Right atrium auricular region (tissue), 2 donors: ENCODE measurements at regions not wholly inside any gene's neighbourhood (a gene's known extent, or its start where the extent isn't known, plus 50 kb on each side); places are given as distances from the start of the nearest gene placed in this dataset.
"Not testable (repeated sequence)": the region's sequence is repeated elsewhere in the genome, so short reads cannot be mapped to it uniquely, and the experiment has no call there.

Experiments
- DNase-seq: peaks from one replicate; pipeline ENCODE4 v3.0.0-alpha.2; 2019; ENCODE audit warnings: low spot score
- H3K27ac ChIP-seq, 2 donors: fragments of 200-600 bp; sonication (generic); 1 replicate in 1 of 2; 2 replicates in 1 of 2; pipeline ENCODE4 v1.5.1; 2016 to 2019
- H3K27me3 ChIP-seq, 2 donors: fragments of 200-600 bp; sonication (generic); one replicate each; pipeline versions ENCODE4 v1.5.1 to v1.6.0; 2017 to 2019
- H3K36me3 ChIP-seq: fragments of 200-600 bp; sonication (generic); one replicate; pipeline ENCODE4 v1.5.1; 2016
- H3K4me1 ChIP-seq, 2 donors: fragments of 200-600 bp; sonication (generic); one replicate each; pipeline versions ENCODE4 v1.5.1 to v1.6.0; 2017 to 2019
- H3K4me3 ChIP-seq, 2 donors: fragments of 200-600 bp; sonication (generic); 1 replicate in 1 of 2; 2 replicates in 1 of 2; pipeline ENCODE4 v1.5.1; 2017 to 2019; ENCODE audit warnings: mild to moderate bottlenecking in 1 of 2, moderate library complexity in 1 of 2
- H3K9me3 ChIP-seq, 2 donors: fragments of 200-600 bp; sonication (generic); one replicate each; pipeline ENCODE4 v1.5.1; 2019
- TF ChIP-seq, protein P1 (sequence below), 2 donors: fragments of 200-600 bp; sonication (generic); IDR thresholded peaks; one replicate each; pipeline ENCODE4 v1.5.1; 2019; ENCODE audit warnings: antibody characterized with exemption in 2 of 2

- Histone ChIP-seq H3K4me3 (no peak overlapping the region), H3K27me3 (no peaks in the 10 kb centered on the region), H3K27ac (peak overlapping the region in 1 of 2 donors; percentile 9), H3K36me3 (no peaks in the 10 kb centered on the region), H3K4me1 (peaks cover 0 to 11% of the 10 kb centered on the region in 2 donors), H3K9me3 (no peaks in the 10 kb centered on the region)
- no peak for DNase-seq
- TF ChIP-seq, protein P1, sequence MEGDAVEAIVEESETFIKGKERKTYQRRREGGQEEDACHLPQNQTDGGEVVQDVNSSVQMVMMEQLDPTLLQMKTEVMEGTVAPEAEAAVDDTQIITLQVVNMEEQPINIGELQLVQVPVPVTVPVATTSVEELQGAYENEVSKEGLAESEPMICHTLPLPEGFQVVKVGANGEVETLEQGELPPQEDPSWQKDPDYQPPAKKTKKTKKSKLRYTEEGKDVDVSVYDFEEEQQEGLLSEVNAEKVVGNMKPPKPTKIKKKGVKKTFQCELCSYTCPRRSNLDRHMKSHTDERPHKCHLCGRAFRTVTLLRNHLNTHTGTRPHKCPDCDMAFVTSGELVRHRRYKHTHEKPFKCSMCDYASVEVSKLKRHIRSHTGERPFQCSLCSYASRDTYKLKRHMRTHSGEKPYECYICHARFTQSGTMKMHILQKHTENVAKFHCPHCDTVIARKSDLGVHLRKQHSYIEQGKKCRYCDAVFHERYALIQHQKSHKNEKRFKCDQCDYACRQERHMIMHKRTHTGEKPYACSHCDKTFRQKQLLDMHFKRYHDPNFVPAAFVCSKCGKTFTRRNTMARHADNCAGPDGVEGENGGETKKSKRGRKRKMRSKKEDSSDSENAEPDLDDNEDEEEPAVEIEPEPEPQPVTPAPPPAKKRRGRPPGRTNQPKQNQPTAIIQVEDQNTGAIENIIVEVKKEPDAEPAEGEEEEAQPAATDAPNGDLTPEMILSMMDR (IDR thresholded peaks at IDR 0.05) = no peak
Observed at GRCh38 chr10:94111367-94111766, 117.6 kb downstream of the PLCE1 start.

- no peak overlapping the region for H3K27ac ChIP-seq
- H3K27me3 ChIP-seq = no peaks in the 10 kb centered on the region
- TF ChIP-seq, protein P1 (IDR thresholded peaks at IDR 0.05) = no peak
- H3K9me3 ChIP-seq = no peaks in the 10 kb centered on the region
- peaks cover 0 to 11% of the 10 kb centered on the region in 2 donors for H3K4me1 ChIP-seq
- no peaks in the 10 kb centered on the region for H3K36me3 ChIP-seq
- H3K4me3 ChIP-seq = no peak overlapping the region
- DNase-seq = no peak
Observed at GRCh38 chr10:94112321-94112720, 118.6 kb downstream of the PLCE1 start.

- H3K36me3 ChIP-seq = no peaks in the 10 kb centered on the region
- TF ChIP-seq, protein P1 (IDR thresholded peaks at IDR 0.05) = no peak
- H3K27me3 ChIP-seq = no peaks in the 10 kb centered on the region
- no peaks in the 10 kb centered on the region for H3K9me3 ChIP-seq
- H3K4me1 ChIP-seq = no peaks in the 10 kb centered on the region
- DNase-seq = no peak
- no peak overlapping the region for H3K4me3 ChIP-seq
- no peak overlapping the region for H3K27ac ChIP-seq
Observed at GRCh38 chr10:94115725-94116124, 122.0 kb downstream of the PLCE1 start.

GRCh38 chr10:94116848-94117247 is 123.1 kb downstream of the PLCE1 start:
- TF ChIP-seq, protein P1 (IDR thresholded peaks at IDR 0.05) = no peak
- H3K27me3 ChIP-seq = no peaks in the 10 kb centered on the region
- no peaks in the 10 kb centered on the region for H3K4me1 ChIP-seq
- no peaks in the 10 kb centered on the region for H3K36me3 ChIP-seq
- H3K27ac ChIP-seq = no peak overlapping the region
- DNase-seq = no peak
- H3K9me3 ChIP-seq = no peaks in the 10 kb centered on the region
- no peak overlapping the region for H3K4me3 ChIP-seq

GRCh38 chr10:94122211-94122610 is 128.5 kb downstream of the PLCE1 start:
- Histone ChIP-seq H3K4me3 (no peak overlapping the region), H3K4me1 (peaks cover 0 to 32% of the 10 kb centered on the region in 2 donors), H3K27ac (peak overlapping the region in 1 of 2 donors; percentile 61), H3K36me3 (no peaks in the 10 kb centered on the region), H3K27me3 (no peaks in the 10 kb centered on the region), H3K9me3 (no peaks in the 10 kb centered on the region)
- no peak for DNase-seq
- TF ChIP-seq, protein P1 (IDR thresholded peaks at IDR 0.05) = no peak

DNA sequence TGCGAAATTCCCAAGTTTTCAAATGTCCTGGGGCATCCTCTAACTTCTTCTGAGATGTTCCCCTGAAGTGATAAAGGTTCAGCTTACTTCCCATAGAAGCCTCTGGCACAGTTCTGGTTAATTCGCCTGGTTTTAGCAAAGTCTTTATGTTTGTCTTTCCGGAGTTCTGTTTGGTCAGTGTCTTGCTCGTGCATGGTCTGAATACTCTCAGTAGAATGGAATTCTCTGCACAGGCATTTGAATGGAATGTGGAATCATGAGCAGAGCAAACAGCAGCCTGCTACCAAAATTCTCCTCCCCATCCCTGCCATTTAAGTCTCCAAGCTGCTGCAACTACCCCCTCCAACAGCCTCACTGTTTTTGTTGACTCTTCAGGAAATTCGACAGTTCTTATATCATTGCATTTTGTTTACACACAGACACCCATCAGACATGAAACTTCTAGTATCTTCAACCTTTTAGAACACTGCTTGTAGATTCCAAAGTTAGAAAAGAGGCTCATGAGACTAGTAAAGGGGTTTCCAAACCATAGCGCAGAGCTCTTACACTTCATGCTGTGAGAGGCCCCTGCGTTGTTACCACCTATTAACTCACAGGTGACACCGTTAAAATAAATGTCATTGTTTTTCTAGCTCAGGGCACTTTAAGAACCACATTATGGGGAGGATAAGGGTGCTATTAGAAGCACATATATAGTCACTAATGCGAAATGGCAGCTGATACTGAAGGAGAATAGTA is 129.7 kb downstream of the PLCE1 start:
- Histone ChIP-seq H3K9me3 (no peaks in the 10 kb centered on the region), H3K27ac (peak overlapping the region in 1 of 2 donors; percentile 61), H3K27me3 (no peaks in the 10 kb centered on the region), H3K36me3 (no peaks in the 10 kb centered on the region), H3K4me1 (peaks cover 0 to 32% of the 10 kb centered on the region in 2 donors), H3K4me3 (no peak overlapping the region)
- DNase-seq = no peak
- TF ChIP-seq, protein P1 (IDR thresholded peaks at IDR 0.05) = no peak

- Histone ChIP-seq H3K27ac (peak overlapping the region in 1 of 2 donors; percentile 61), H3K4me1 (peaks cover 0 to 34% of the 10 kb centered on the region in 2 donors)
- H3K36me3 ChIP-seq, DNase-seq, H3K27me3 ChIP-seq, H3K9me3 ChIP-seq, H3K4me3 ChIP-seq: not testable (repeated sequence)
Observed at GRCh38 chr10:94124147-94124546, 130.4 kb downstream of the PLCE1 start.

GRCh38 chr10:94125268-94125667 is 131.5 kb downstream of the PLCE1 start:
- peaks cover 0 to 45% of the 10 kb centered on the region in 2 donors for H3K4me1 ChIP-seq
- H3K27ac ChIP-seq = peak overlapping the region in 1 of 2 donors; percentile 26
- H3K27me3 ChIP-seq, H3K4me3 ChIP-seq, H3K9me3 ChIP-seq, DNase-seq, H3K36me3 ChIP-seq: not testable (repeated sequence)
